GM12878 (cell line): ENCODE measurements at regions not wholly inside any gene's neighbourhood (a gene's known extent, or its start where the extent isn't known, plus 50 kb on each side); places are given as distances from the start of the nearest gene placed in this dataset.

Experiments used
- ATAC-seq: fragments of 200-7000 bp; cut with Tn5 transposase; 3 replicates; pipeline ENCODE4 v1.9.1; 2020; ENCODE audit warnings: mild to moderate bottlenecking, moderate library complexity
- BruUV-seq: library from RNA; stranded (reverse); fragments of 400-500 nt; replicated peaks from 2 replicates; lab custom pipeline; 2021; lab: Mats Ljungman, UMichigan
- CTCF ChIA-PET: fragments of 300-600 bp; sonication (Branson Sonifier 250); formaldehyde crosslinking; extraction: SDS; loops from one replicate; lab custom pipeline; 2021; ENCODE audit warnings: inconsistent platforms; lab: Yijun Ruan, JAX
- POLR2A ChIA-PET: fragments of 350-600 bp; formaldehyde crosslinking; extraction: SDS; loops from one replicate; lab custom pipeline; 2021; ENCODE audit warnings: inconsistent platforms; lab: Charles Lee
- RAD21 ChIA-PET: fragments of 300-600 bp; sonication (Branson Sonifier 250); formaldehyde crosslinking; loops from one replicate; lab custom pipeline; 2023; ENCODE audit warnings: antibody characterized with exemption; ENCODE audit not compliant: unreplicated experiment; lab: Charles Lee
- SMC1A ChIA-PET: fragments of 300-600 bp; sonication (Branson Sonifier 250); formaldehyde crosslinking; loops from one replicate; lab custom pipeline; 2023; ENCODE audit not compliant: unreplicated experiment, uncharacterized antibody; lab: Charles Lee
- DNase-seq: peaks from one replicate; pipeline ENCODE4 v3.0.0-alpha.2; 2011; ENCODE audit warnings: low read depth, low spot score
- FAIRE-seq: peaks from 3 replicates; lab custom pipeline; 2011; peaks lifted over from hg19 to GRCh38; lab: Jason Lieb, UNC
- H2AFZ ChIP-seq: 2 replicates; pipeline ENCODE4 v1.6.0; 2011; ENCODE audit warnings: low read depth, low read length, control low read depth; ENCODE audit not compliant: control insufficient read depth
- H3K27ac ChIP-seq: 2 replicates; pipeline ENCODE4 v1.5.1; 2011; ENCODE audit warnings: control low read depth; ENCODE audit not compliant: control insufficient read depth, insufficient read depth
- H3K27me3 ChIP-seq, 2 experiments: replicated peaks in 1 of 2; 2 replicates each; pipeline versions ENCODE4 v1.6.0 to v1.6.1; 2011; ENCODE audit warnings: low read length in 1 of 2; ENCODE audit not compliant: control insufficient read depth in 2 of 2, insufficient read depth in 2 of 2
- H3K36me3 ChIP-seq, 2 experiments: 2 replicates each; pipeline ENCODE4 v1.5.1; 2011; ENCODE audit warnings: low read length in 1 of 2; ENCODE audit not compliant: control insufficient read depth in 2 of 2, insufficient read depth in 2 of 2
- H3K4me1 ChIP-seq: 2 replicates; pipeline ENCODE4 v1.6.1; 2011; ENCODE audit warnings: mild to moderate bottlenecking, low read length, moderate library complexity, mixed read lengths; ENCODE audit not compliant: control insufficient read depth, insufficient read depth
- H3K4me2 ChIP-seq: 2 replicates; pipeline ENCODE4 v1.6.0; 2011; ENCODE audit warnings: control low read depth; ENCODE audit not compliant: control insufficient read depth, insufficient read depth
- H3K4me3 ChIP-seq: fragments of 200-600 bp; sonication (generic); 2 replicates; pipeline ENCODE4 v1.5.1; 2016
- H3K79me2 ChIP-seq: 2 replicates; pipeline ENCODE4 v1.6.0; 2011; ENCODE audit warnings: low read length; ENCODE audit not compliant: control insufficient read depth, insufficient read depth
- H3K9ac ChIP-seq: 2 replicates; pipeline ENCODE4 v1.8.0; 2011; ENCODE audit warnings: low read length, control low read depth, mixed read lengths; ENCODE audit not compliant: control insufficient read depth, insufficient read depth
- H3K9me3 ChIP-seq: replicated peaks from 3 replicates; pipeline ENCODE4 v1.5.1; 2011; ENCODE audit warnings: mild to moderate bottlenecking, low read length; ENCODE audit not compliant: control insufficient read depth, insufficient read depth
- H4K20me1 ChIP-seq: 2 replicates; pipeline ENCODE4 v1.6.0; 2011; ENCODE audit not compliant: control insufficient read depth, insufficient read depth
- BACH1 ChIP-seq: fragments of 450-650 bp; IDR thresholded peaks from 2 replicates; pipeline ENCODE4 v1.6.1; 2017; ENCODE audit warnings: mild to moderate bottlenecking, borderline replicate concordance
- CEBPB ChIP-seq, 2 experiments: fragments of 150-350 bp in 1 of 2; IDR thresholded peaks; 2 replicates each; pipeline ENCODE4 v1.6.1; 2012 to 2014; ENCODE audit warnings: low read depth in 2 of 2, low read length in 2 of 2, borderline replicate concordance in 1 of 2, inconsistent platforms in 1 of 2
- HDAC6 ChIP-seq: fragments of 200-600 bp; sonication (generic); IDR thresholded peaks from one replicate; pipeline ENCODE4 v1.8.0; 2017; ENCODE audit warnings: antibody characterized with exemption; ENCODE audit not compliant: unreplicated experiment
- HDGF ChIP-seq: fragments of 450-650 bp; IDR thresholded peaks from 2 replicates; pipeline ENCODE4 v1.6.1; 2016; ENCODE audit warnings: antibody characterized with exemption
- MTA2 ChIP-seq: fragments of 450-650 bp; IDR thresholded peaks from 2 replicates; pipeline ENCODE4 v1.6.1; 2016; ENCODE audit warnings: low read depth, mild to moderate bottlenecking, moderate library complexity
- NFYA ChIP-seq: IDR thresholded peaks from 2 replicates; pipeline ENCODE4 v1.6.1; 2011; ENCODE audit warnings: low read depth, mild to moderate bottlenecking, low read length, improper control_type of control experiment, borderline replicate concordance
- NR2C2 ChIP-seq: IDR thresholded peaks from 2 replicates; pipeline ENCODE4 v1.6.1; 2011; ENCODE audit warnings: borderline replicate concordance, low read depth; ENCODE audit not compliant: control insufficient read depth, insufficient read length
- SIN3A ChIP-seq: IDR thresholded peaks from 2 replicates; pipeline ENCODE4 v1.6.1; 2012; ENCODE audit warnings: low read depth, low read length, improper control_type of control experiment
- SIX5 ChIP-seq: IDR thresholded peaks from 2 replicates; pipeline ENCODE4 v1.6.1; 2011; ENCODE audit warnings: mild to moderate bottlenecking, low read depth, low read length, moderate library complexity; ENCODE audit not compliant: severe bottlenecking
- TARDBP ChIP-seq: IDR thresholded peaks from 2 replicates; pipeline ENCODE4 v1.6.1; 2016; ENCODE audit warnings: borderline replicate concordance
- ZBTB11 ChIP-seq: fragments of 450-650 bp; formaldehyde crosslinking; IDR thresholded peaks from 2 replicates; pipeline ENCODE4 v1.5.0; 2022; ENCODE audit warnings: mild to moderate bottlenecking, missing genetic modification characterization
- WGBS: methylation state at CpG from one replicate; pipeline ENCODE4 v1.1.6; 2016; ENCODE audit warnings: low lambda C conversion rate; ENCODE audit not compliant: insufficient replicate concordance, insufficient coverage; ENCODE audit errors: missing lambda C conversion rate; 5-methylcytosine and 5-hydroxymethylcytosine counted together
- in situ Hi-C: fragments of 300-500 bp; cut with MboI; formaldehyde crosslinking; loops from 9 replicates; pipeline ENCODE4 v1.14.3; 2018; ENCODE audit warnings: mixed read lengths
- intact Hi-C: fragments of 100-400 bp; cut with micrococcal nuclease; formaldehyde crosslinking; loops from one replicate; pipeline ENCODE4 v1.14.2; 2022; ENCODE audit not compliant: unreplicated experiment
- TF ChIP-seq, protein P1 (sequence below): IDR thresholded peaks from 2 replicates; pipeline ENCODE4 v1.6.1; 2011; ENCODE audit warnings: mild to moderate bottlenecking, low read depth, low read length, moderate library complexity; ENCODE audit not compliant: insufficient replicate concordance
- TF ChIP-seq, protein P2 (sequence below): fragments of 450-650 bp; conservative IDR thresholded peaks from 2 replicates; pipeline ENCODE4 v1.6.1; 2017; ENCODE audit warnings: mild to moderate bottlenecking, moderate library complexity

DNA sequence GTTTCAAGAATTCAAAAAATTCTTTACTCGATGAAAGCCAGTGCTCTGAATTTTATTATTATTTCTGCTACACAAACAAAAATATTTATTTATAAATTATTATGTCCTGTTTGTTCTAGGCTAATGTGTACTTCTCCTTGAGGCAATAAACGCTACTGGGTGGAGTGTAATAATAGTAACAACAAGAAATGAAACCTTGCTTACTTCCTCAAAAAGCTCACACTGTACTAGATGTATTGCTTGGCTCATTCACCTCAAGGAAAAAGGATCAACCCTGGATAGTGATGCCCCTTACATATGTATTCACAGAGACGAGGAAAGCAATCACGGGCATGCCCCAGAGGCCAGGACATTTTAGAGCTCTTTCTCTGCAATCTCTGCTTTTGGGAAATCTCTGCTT, 685.6 kb upstream of the NXPH2 start (continued):
- TF ChIP-seq, protein P1, sequence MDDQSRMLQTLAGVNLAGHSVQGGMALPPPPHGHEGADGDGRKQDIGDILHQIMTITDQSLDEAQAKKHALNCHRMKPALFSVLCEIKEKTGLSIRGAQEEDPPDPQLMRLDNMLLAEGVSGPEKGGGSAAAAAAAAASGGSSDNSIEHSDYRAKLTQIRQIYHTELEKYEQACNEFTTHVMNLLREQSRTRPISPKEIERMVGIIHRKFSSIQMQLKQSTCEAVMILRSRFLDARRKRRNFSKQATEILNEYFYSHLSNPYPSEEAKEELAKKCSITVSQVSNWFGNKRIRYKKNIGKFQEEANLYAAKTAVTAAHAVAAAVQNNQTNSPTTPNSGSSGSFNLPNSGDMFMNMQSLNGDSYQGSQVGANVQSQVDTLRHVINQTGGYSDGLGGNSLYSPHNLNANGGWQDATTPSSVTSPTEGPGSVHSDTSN, result no peak
- no peak for TF ChIP-seq ZBTB11 (CRISPR knock-in tag)

- no peak overlapping the region for H3K4me3 ChIP-seq
- CTCF ChIA-PET, result no interaction called here
- WGBS, result 58% methylated on average over 5 of the region's 5 CpGs
- no peak overlapping the region for H3K9ac ChIP-seq
- TF ChIP-seq BACH1 (no peak), NFYA (no peak), HDGF (no peak), NR2C2 (no peak), HDAC6 (no peak), TARDBP (no peak), CEBPB (IDR thresholded peaks at IDR 0.05; ENCODE audit: borderline replicate concordance in 1 of 2, low read depth in 2 of 2, low read length in 2 of 2) (no peak), MTA2 (no peak), SIX5 (no peak), SIN3A (no peak)
- TF ChIP-seq, protein P2, sequence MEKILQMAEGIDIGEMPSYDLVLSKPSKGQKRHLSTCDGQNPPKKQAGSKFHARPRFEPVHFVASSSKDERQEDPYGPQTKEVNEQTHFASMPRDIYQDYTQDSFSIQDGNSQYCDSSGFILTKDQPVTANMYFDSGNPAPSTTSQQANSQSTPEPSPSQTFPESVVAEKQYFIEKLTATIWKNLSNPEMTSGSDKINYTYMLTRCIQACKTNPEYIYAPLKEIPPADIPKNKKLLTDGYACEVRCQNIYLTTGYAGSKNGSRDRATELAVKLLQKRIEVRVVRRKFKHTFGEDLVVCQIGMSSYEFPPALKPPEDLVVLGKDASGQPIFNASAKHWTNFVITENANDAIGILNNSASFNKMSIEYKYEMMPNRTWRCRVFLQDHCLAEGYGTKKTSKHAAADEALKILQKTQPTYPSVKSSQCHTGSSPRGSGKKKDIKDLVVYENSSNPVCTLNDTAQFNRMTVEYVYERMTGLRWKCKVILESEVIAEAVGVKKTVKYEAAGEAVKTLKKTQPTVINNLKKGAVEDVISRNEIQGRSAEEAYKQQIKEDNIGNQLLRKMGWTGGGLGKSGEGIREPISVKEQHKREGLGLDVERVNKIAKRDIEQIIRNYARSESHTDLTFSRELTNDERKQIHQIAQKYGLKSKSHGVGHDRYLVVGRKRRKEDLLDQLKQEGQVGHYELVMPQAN, result no peak
- no peaks in the 10 kb centered on the region for H4K20me1 ChIP-seq
- H3K27me3 ChIP-seq, result no peaks in the 10 kb centered on the region
- ATAC-seq, result no peak
- H3K27ac ChIP-seq, result no peak overlapping the region
- no peaks in the 10 kb centered on the region for H3K36me3 ChIP-seq
- SMC1A ChIA-PET, result interaction anchor here (1.4 kb wide), 1 partner anchor 11 kb away, joined by 3 read pairs; no protein-coding TSS in a partner anchor
- POLR2A ChIA-PET, result interaction anchor here (0.6 kb wide), 1 partner anchor 61 kb away, joined by 4 read pairs; no protein-coding TSS in a partner anchor
- no peaks in the 10 kb centered on the region for H3K9me3 ChIP-seq
- H3K79me2 ChIP-seq, result no peaks in the 10 kb centered on the region
- no peak overlapping the region for H3K4me2 ChIP-seq
- intact Hi-C loops (no loop called here), in situ Hi-C loops (no loop called here)
- BruUV-seq, result no TSS peak
- DNase-seq, result no peak
- H3K4me1 ChIP-seq, result no peaks in the 10 kb centered on the region
- RAD21 ChIA-PET, result no interaction called here
- FAIRE-seq, result no peak
- H2AFZ ChIP-seq, result no peak overlapping the region
These were observed 677.7 kb upstream of the NXPH2 start for GRCh38 chr2:139457873-139458272.
